ENCODE measurements at regions not wholly inside any gene's neighbourhood (a gene's known extent, or its start where the extent isn't known, plus 50 kb on each side); places are given as distances from the start of the nearest gene placed in this dataset.

GRCh38 chr13:64289702-64290101, 2874.1 kb upstream of the PCDH20 start:
- Histone ChIP-seq H3K27ac (ENCODE audit: low read length) (no peak overlapping the region), H3K36me3 (ENCODE audit: control insufficient read depth, insufficient read depth, low read length) (no peaks in the 10 kb centered on the region), H3K9me3 (ENCODE audit: control insufficient read depth, insufficient read depth, low read length) (no peaks in the 10 kb centered on the region), H3K4me3 (ENCODE audit: low read length) (no peak overlapping the region), H3K27me3 (ENCODE audit: control insufficient read depth, insufficient read depth, low read length) (no peaks in the 10 kb centered on the region), H3K4me1 (ENCODE audit: control insufficient read depth, insufficient read depth, low read length) (no peaks in the 10 kb centered on the region)
- DNase-seq (ENCODE audit: low read depth, low spot score), result no peak
- no CpG with 5 or more reads among the region's 3 CpGs for WGBS (ENCODE audit: insufficient coverage, insufficient read length)

GRCh38 chr13:64283926-64284325, 2868.3 kb upstream of the PCDH20 start:
- no peaks in the 10 kb centered on the region for H3K4me1 ChIP-seq (ENCODE audit: control insufficient read depth, insufficient read depth, low read length)
- H3K9me3 ChIP-seq (ENCODE audit: control insufficient read depth, insufficient read depth, low read length), result no peaks in the 10 kb centered on the region
- no peak overlapping the region for H3K27ac ChIP-seq (ENCODE audit: low read length)
- H3K27me3 ChIP-seq (ENCODE audit: control insufficient read depth, insufficient read depth, low read length), result no peaks in the 10 kb centered on the region
- no peak overlapping the region for H3K4me3 ChIP-seq (ENCODE audit: low read length)
- DNase-seq (ENCODE audit: low read depth, low spot score), result no peak
- WGBS (ENCODE audit: insufficient coverage, insufficient read length), result no CpG with 5 or more reads among the region's 2 CpGs
- H3K36me3 ChIP-seq (ENCODE audit: control insufficient read depth, insufficient read depth, low read length), result no peaks in the 10 kb centered on the region

- H3K4me1 ChIP-seq (ENCODE audit: control insufficient read depth, insufficient read depth, low read length), result no peaks in the 10 kb centered on the region
- no peak for DNase-seq (ENCODE audit: low read depth, low spot score)
- WGBS (ENCODE audit: insufficient coverage, insufficient read length), result no CpG with 5 or more reads among the region's 5 CpGs
- H3K4me3 ChIP-seq (ENCODE audit: low read length), result no peak overlapping the region
- no peak overlapping the region for H3K27ac ChIP-seq (ENCODE audit: low read length)
- H3K9me3 ChIP-seq (ENCODE audit: control insufficient read depth, insufficient read depth, low read length), result no peaks in the 10 kb centered on the region
- no peaks in the 10 kb centered on the region for H3K36me3 ChIP-seq (ENCODE audit: control insufficient read depth, insufficient read depth, low read length)
- H3K27me3 ChIP-seq (ENCODE audit: control insufficient read depth, insufficient read depth, low read length), result no peaks in the 10 kb centered on the region
Observed at GRCh38 chr13:64278493-64278892, 2862.8 kb upstream of the PCDH20 start.

- no peak overlapping the region for H3K27ac ChIP-seq (ENCODE audit: low read length)
- H3K4me1 ChIP-seq (ENCODE audit: control insufficient read depth, insufficient read depth, low read length), result no peaks in the 10 kb centered on the region
- no peaks in the 10 kb centered on the region for H3K27me3 ChIP-seq (ENCODE audit: control insufficient read depth, insufficient read depth, low read length)
- H3K4me3 ChIP-seq (ENCODE audit: low read length), result no peak overlapping the region
- no peaks in the 10 kb centered on the region for H3K36me3 ChIP-seq (ENCODE audit: control insufficient read depth, insufficient read depth, low read length)
- no CpG with 5 or more reads among the region's 2 CpGs for WGBS (ENCODE audit: insufficient coverage, insufficient read length)
- no peak for DNase-seq (ENCODE audit: low read depth, low spot score)
- H3K9me3 ChIP-seq (ENCODE audit: control insufficient read depth, insufficient read depth, low read length), result no peaks in the 10 kb centered on the region
Observed at GRCh38 chr13:64277097-64277496, 2861.4 kb upstream of the PCDH20 start.

- WGBS (ENCODE audit: insufficient coverage, insufficient read length), result no CpG with 5 or more reads among the region's 2 CpGs
- Histone ChIP-seq H3K36me3 (ENCODE audit: control insufficient read depth, insufficient read depth, low read length) (no peaks in the 10 kb centered on the region), H3K4me1 (ENCODE audit: control insufficient read depth, insufficient read depth, low read length) (no peaks in the 10 kb centered on the region), H3K27me3 (ENCODE audit: control insufficient read depth, insufficient read depth, low read length) (no peaks in the 10 kb centered on the region), H3K4me3 (ENCODE audit: low read length) (no peak overlapping the region), H3K27ac (ENCODE audit: low read length) (no peak overlapping the region), H3K9me3 (ENCODE audit: control insufficient read depth, insufficient read depth, low read length) (no peaks in the 10 kb centered on the region)
- DNase-seq (ENCODE audit: low read depth, low spot score), result no peak
Observed at GRCh38 chr13:64276232-64276631, 2860.6 kb upstream of the PCDH20 start.

GRCh38 chr13:64274481-64275217, 2859.0 kb upstream of the PCDH20 start:
- WGBS (ENCODE audit: insufficient coverage, insufficient read length), result no CpG with 5 or more reads among the region's 5 CpGs
- Histone ChIP-seq H3K36me3 (ENCODE audit: control insufficient read depth, insufficient read depth, low read length) (no peaks in the 10 kb centered on the region), H3K9me3 (ENCODE audit: control insufficient read depth, insufficient read depth, low read length) (no peaks in the 10 kb centered on the region), H3K27ac (ENCODE audit: low read length) (no peak overlapping the region), H3K4me1 (ENCODE audit: control insufficient read depth, insufficient read depth, low read length) (no peaks in the 10 kb centered on the region), H3K4me3 (ENCODE audit: low read length) (no peak overlapping the region), H3K27me3 (ENCODE audit: control insufficient read depth, insufficient read depth, low read length) (no peaks in the 10 kb centered on the region)
- no peak for DNase-seq (ENCODE audit: low read depth, low spot score)

- Histone ChIP-seq H3K36me3 (ENCODE audit: control insufficient read depth, insufficient read depth, low read length) (no peaks in the 10 kb centered on the region), H3K4me1 (ENCODE audit: control insufficient read depth, insufficient read depth, low read length) (no peaks in the 10 kb centered on the region), H3K4me3 (ENCODE audit: low read length) (no peak overlapping the region), H3K9me3 (ENCODE audit: control insufficient read depth, insufficient read depth, low read length) (no peaks in the 10 kb centered on the region), H3K27me3 (ENCODE audit: control insufficient read depth, insufficient read depth, low read length) (no peaks in the 10 kb centered on the region), H3K27ac (ENCODE audit: low read length) (no peak overlapping the region)
- no peak for DNase-seq (ENCODE audit: low read depth, low spot score)
- 100% methylated on average over 1 of the region's 4 CpGs for WGBS (ENCODE audit: insufficient coverage, insufficient read length)
Observed at GRCh38 chr13:64273780-64274179, 2858.1 kb upstream of the PCDH20 start.

GRCh38 chr13:64272681-64273080, 2857.0 kb upstream of the PCDH20 start:
- H3K27me3 ChIP-seq (ENCODE audit: control insufficient read depth, insufficient read depth, low read length), result no peaks in the 10 kb centered on the region
- H3K36me3 ChIP-seq (ENCODE audit: control insufficient read depth, insufficient read depth, low read length), result no peaks in the 10 kb centered on the region
- no peaks in the 10 kb centered on the region for H3K9me3 ChIP-seq (ENCODE audit: control insufficient read depth, insufficient read depth, low read length)
- no peaks in the 10 kb centered on the region for H3K4me1 ChIP-seq (ENCODE audit: control insufficient read depth, insufficient read depth, low read length)
- H3K27ac ChIP-seq (ENCODE audit: low read length), result no peak overlapping the region
- no CpG with 5 or more reads among the region's 1 CpG for WGBS (ENCODE audit: insufficient coverage, insufficient read length)
- H3K4me3 ChIP-seq (ENCODE audit: low read length), result no peak overlapping the region
- DNase-seq (ENCODE audit: low read depth, low spot score), result no peak

- no peaks in the 10 kb centered on the region for H3K4me1 ChIP-seq (ENCODE audit: control insufficient read depth, insufficient read depth, low read length)
- no peak overlapping the region for H3K27ac ChIP-seq (ENCODE audit: low read length)
- H3K27me3 ChIP-seq (ENCODE audit: control insufficient read depth, insufficient read depth, low read length), result no peaks in the 10 kb centered on the region
- DNase-seq (ENCODE audit: low read depth, low spot score), result no peak
- no peaks in the 10 kb centered on the region for H3K9me3 ChIP-seq (ENCODE audit: control insufficient read depth, insufficient read depth, low read length)
- no peaks in the 10 kb centered on the region for H3K36me3 ChIP-seq (ENCODE audit: control insufficient read depth, insufficient read depth, low read length)
- no peak overlapping the region for H3K4me3 ChIP-seq (ENCODE audit: low read length)
Observed at GRCh38 chr13:64266024-64266423, 2850.4 kb upstream of the PCDH20 start.

GRCh38 chr13:64263285-64263684, 2847.6 kb upstream of the PCDH20 start:
- Histone ChIP-seq H3K4me1 (ENCODE audit: control insufficient read depth, insufficient read depth, low read length) (no peaks in the 10 kb centered on the region), H3K9me3 (ENCODE audit: control insufficient read depth, insufficient read depth, low read length) (no peaks in the 10 kb centered on the region), H3K36me3 (ENCODE audit: control insufficient read depth, insufficient read depth, low read length) (no peaks in the 10 kb centered on the region), H3K4me3 (ENCODE audit: low read length) (no peak overlapping the region), H3K27me3 (ENCODE audit: control insufficient read depth, insufficient read depth, low read length) (no peaks in the 10 kb centered on the region), H3K27ac (ENCODE audit: low read length) (no peak overlapping the region)
- WGBS (ENCODE audit: insufficient coverage, insufficient read length), result no CpG with 5 or more reads among the region's 2 CpGs
- no peak for DNase-seq (ENCODE audit: low read depth, low spot score)

- Histone ChIP-seq H3K9me3 (ENCODE audit: control insufficient read depth, insufficient read depth, low read length) (no peaks in the 10 kb centered on the region), H3K4me3 (ENCODE audit: low read length) (no peak overlapping the region), H3K27ac (ENCODE audit: low read length) (no peak overlapping the region), H3K27me3 (ENCODE audit: control insufficient read depth, insufficient read depth, low read length) (no peaks in the 10 kb centered on the region), H3K4me1 (ENCODE audit: control insufficient read depth, insufficient read depth, low read length) (no peaks in the 10 kb centered on the region), H3K36me3 (ENCODE audit: control insufficient read depth, insufficient read depth, low read length) (no peaks in the 10 kb centered on the region)
- WGBS (ENCODE audit: insufficient coverage, insufficient read length), result no CpG with 5 or more reads among the region's 3 CpGs
- DNase-seq (ENCODE audit: low read depth, low spot score), result no peak
Observed at GRCh38 chr13:64256751-64257150, 2841.1 kb upstream of the PCDH20 start.

Measured in iPS DF 6.9 (cell line).